GM23338 (cell line): ENCODE measurements at regions not wholly inside any gene's neighbourhood (a gene's known extent, or its start where the extent isn't known, plus 50 kb on each side); places are given as distances from the start of the nearest gene placed in this dataset.

Source experiments
- ATAC-seq: fragments of 200-7000 bp; cut with Tn5 transposase; 3 replicates; pipeline ENCODE4 v1.9.1; 2020
- DNase-seq: peaks from one replicate; pipeline ENCODE4 v3.0.0-alpha.2; 2015; ENCODE audit warnings: low spot score
- H2AFZ ChIP-seq: fragments of 200-600 bp; sonication (generic); 2 replicates; pipeline ENCODE4 v1.8.0; 2016; ENCODE audit warnings: antibody characterized with exemption, mild to moderate bottlenecking, moderate library complexity
- H3F3A ChIP-seq: fragments of 200-600 bp; sonication (generic); replicated peaks from 2 replicates; pipeline ENCODE4 v1.8.0; 2017; ENCODE audit warnings: antibody characterized with exemption, mixed run types, low read depth
- H3K27ac ChIP-seq: fragments of 200-600 bp; sonication (generic); 2 replicates; pipeline ENCODE4 v1.6.1; 2016; ENCODE audit warnings: low read depth
- H3K27me3 ChIP-seq: fragments of 200-600 bp; sonication (generic); 2 replicates; pipeline ENCODE4 v1.8.0; 2016; ENCODE audit warnings: mild to moderate bottlenecking, mixed run types, moderate library complexity; ENCODE audit not compliant: insufficient read depth
- H3K36me3 ChIP-seq: fragments of 200-600 bp; sonication (generic); 2 replicates; pipeline ENCODE4 v1.8.0; 2016; ENCODE audit warnings: mild to moderate bottlenecking; ENCODE audit not compliant: insufficient read depth
- H3K4me1 ChIP-seq: fragments of 200-600 bp; sonication (generic); 2 replicates; pipeline ENCODE4 v1.8.0; 2016; ENCODE audit warnings: mild to moderate bottlenecking, moderate library complexity; ENCODE audit not compliant: insufficient read depth
- H3K4me2 ChIP-seq: fragments of 200-600 bp; sonication (generic); 2 replicates; pipeline ENCODE4 v1.7.1; 2017; ENCODE audit warnings: mixed run types
- H3K4me3 ChIP-seq: fragments of 200-600 bp; sonication (generic); 2 replicates; pipeline ENCODE4 v1.6.1; 2016; ENCODE audit warnings: mixed run types
- H3K79me2 ChIP-seq: fragments of 200-600 bp; sonication (generic); replicated peaks from 2 replicates; pipeline ENCODE4 v1.8.0; 2017; ENCODE audit warnings: mild to moderate bottlenecking; ENCODE audit not compliant: insufficient read depth
- H3K9me2 ChIP-seq: fragments of 200-600 bp; sonication (generic); 2 replicates; pipeline ENCODE4 v1.8.0; 2017; ENCODE audit not compliant: insufficient read depth
- H4K20me1 ChIP-seq: fragments of 200-600 bp; sonication (generic); replicated peaks from 2 replicates; pipeline ENCODE4 v1.8.0; 2017; ENCODE audit warnings: mild to moderate bottlenecking; ENCODE audit not compliant: insufficient read depth
- H3K27ac Mint-ChIP-seq: 2 replicates; pipeline ENCODE4 v1.8.0; 2020; ENCODE audit warnings: inconsistent platforms, mild to moderate bottlenecking, moderate library complexity, mixed read lengths
- H3K27me3 Mint-ChIP-seq: 3 replicates; pipeline ENCODE4 v1.8.0; 2022; ENCODE audit warnings: low read depth, mild to moderate bottlenecking, moderate library complexity, mixed read lengths, inconsistent platforms; ENCODE audit not compliant: insufficient read depth, poor library complexity
- H3K36me3 Mint-ChIP-seq: 3 replicates; pipeline ENCODE4 v1.8.0; 2021; ENCODE audit warnings: low read depth, mild to moderate bottlenecking, inconsistent platforms, moderate library complexity, mixed read lengths
- H3K4me1 Mint-ChIP-seq: 3 replicates; pipeline ENCODE4 v1.8.0; 2020; ENCODE audit warnings: mild to moderate bottlenecking, inconsistent platforms, mixed read lengths
- H3K4me3 Mint-ChIP-seq: 3 replicates; pipeline ENCODE4 v1.8.0; 2021; ENCODE audit warnings: moderate library complexity, mild to moderate bottlenecking, inconsistent platforms, mixed read lengths
- H3K9me3 Mint-ChIP-seq: 3 replicates; pipeline ENCODE4 v1.8.0; 2020; ENCODE audit warnings: moderate library complexity, mild to moderate bottlenecking, inconsistent platforms, mixed read lengths
- CREB1 ChIP-seq: fragments of 250-450 bp; sonication (Bioruptor Pico); IDR thresholded peaks from 2 replicates; pipeline ENCODE4 v1.5.0; 2020; ENCODE audit warnings: low read depth, mild to moderate bottlenecking, moderate library complexity
- CTCF ChIP-seq, 2 experiments: fragments of 200-600 bp in 1 of 2; sonication (generic) in 1 of 2; conservative IDR thresholded peaks; 2 replicates each; pipeline versions ENCODE4 v1.5.1 to v1.6.1; 2016 to 2017; ENCODE audit warnings: antibody characterized with exemption in 2 of 2, low read depth in 2 of 2, mild to moderate bottlenecking in 2 of 2, moderate library complexity in 1 of 2
- ETS1 ChIP-seq: IDR thresholded peaks from 2 replicates; pipeline ENCODE4 v1.6.1; 2016; ENCODE audit warnings: antibody characterized with exemption
- EZH2 ChIP-seq: fragments of 200-600 bp; sonication (generic); IDR thresholded peaks from one replicate; pipeline ENCODE4 v1.8.0; 2017; ENCODE audit warnings: antibody characterized with exemption, mild to moderate bottlenecking, low read depth; ENCODE audit not compliant: unreplicated experiment
- EZH2phosphoT487 ChIP-seq: fragments of 200-600 bp; sonication (generic); IDR thresholded peaks from one replicate; pipeline ENCODE4 v1.8.1; 2018; ENCODE audit warnings: antibody characterized with exemption; ENCODE audit not compliant: unreplicated experiment
- STAT1 ChIP-seq: IDR thresholded peaks from one replicate; pipeline ENCODE4 v1.6.1; 2016; ENCODE audit warnings: antibody characterized with exemption; ENCODE audit not compliant: unreplicated experiment
- ZNF462 ChIP-seq: fragments of 250-450 bp; sonication (Bioruptor Pico); IDR thresholded peaks from 2 replicates; pipeline ENCODE4 v1.5.0; 2020; ENCODE audit warnings: mild to moderate bottlenecking, moderate library complexity

- no peak for TF ChIP-seq ZNF462 (CRISPR knock-in tag)
- no peak for TF ChIP-seq EZH2phosphoT487
- TF ChIP-seq EZH2, result no peak
- no peak for TF ChIP-seq ETS1
- TF ChIP-seq STAT1, result no peak
Measured at GRCh38 chr3:104805508-104805907, 561.2 kb upstream of the ALCAM start (continued).

GRCh38 chr3:104810896-104811295 lies 555.8 kb upstream of the ALCAM start:
- Mint-ChIP-seq H3K4me1 (peaks cover 11% of the 10 kb centered on the region), H3K27ac (no peak overlapping the region)
- H3K79me2 ChIP-seq, result no peaks in the 10 kb centered on the region
- TF ChIP-seq EZH2 (no peak), CREB1 (CRISPR knock-in tag) (no peak), CTCF (conservative IDR thresholded peaks at IDR 0.05; ENCODE audit: low read depth in 2 of 2) (no peak), ZNF462 (CRISPR knock-in tag) (no peak)

More at GRCh38 chr3:104810896-104811295, 555.8 kb upstream of the ALCAM start:
- no peak overlapping the region for H3K4me3 ChIP-seq
- no peaks in the 10 kb centered on the region for H4K20me1 ChIP-seq
- ATAC-seq (no peak), DNase-seq (no peak)
- no peaks in the 10 kb centered on the region for H3K27me3 ChIP-seq
- Mint-ChIP-seq H3K4me3 (no peak overlapping the region), H3K27me3 (peaks cover 3% of the 10 kb centered on the region), H3K9me3 (no peaks in the 10 kb centered on the region), H3K36me3 (no peaks in the 10 kb centered on the region; the same call in 2 of the 3 replicates)
- H2AFZ ChIP-seq, result no peak overlapping the region
- no peaks in the 10 kb centered on the region for H3K36me3 ChIP-seq
- no peak overlapping the region for H3K27ac ChIP-seq
- no peak overlapping the region for H3K4me2 ChIP-seq
- no peaks in the 10 kb centered on the region; the same call in 1 of the 2 replicates for H3K9me2 ChIP-seq
- H3F3A ChIP-seq, result no peaks in the 10 kb centered on the region; the same call in 1 of the 2 replicates
- peaks cover 11% of the 10 kb centered on the region for H3K4me1 ChIP-seq
